ENCODE measurements at regions not wholly inside any gene's neighbourhood (a gene's known extent, or its start where the extent isn't known, plus 50 kb on each side); places are given as distances from the start of the nearest gene placed in this dataset.

DNA sequence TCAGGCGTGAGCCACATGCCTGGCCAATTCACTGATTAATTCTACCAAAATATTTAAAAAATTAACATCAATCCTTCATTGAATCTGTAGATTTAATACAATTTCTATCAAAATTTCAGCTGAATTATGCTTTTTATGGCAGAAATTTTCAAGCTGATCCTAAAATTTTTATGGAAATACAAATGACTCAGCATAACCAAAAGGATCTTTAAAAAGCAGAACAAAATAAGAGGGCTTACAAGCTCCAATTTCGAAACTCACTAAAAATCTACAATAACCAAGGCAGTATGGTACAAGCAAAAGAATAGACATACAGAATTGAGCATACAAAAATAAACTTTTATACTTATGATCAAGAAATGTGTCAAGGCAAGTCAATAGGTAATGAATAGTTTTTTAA lies 180.4 kb upstream of the CTNNB1 start:
- H3K4me1 ChIP-seq (ENCODE audit: control insufficient read depth, insufficient read depth, low read length), result no peaks in the 10 kb centered on the region
- WGBS, 2 experiments (ENCODE audit: insufficient coverage in 1 of 2, insufficient read length in 1 of 2), result 75 to 90% methylated on average over 2 of the region's 2 CpGs
- H3K9me3 Mint-ChIP-seq, result no peaks in the 10 kb centered on the region

DNA sequence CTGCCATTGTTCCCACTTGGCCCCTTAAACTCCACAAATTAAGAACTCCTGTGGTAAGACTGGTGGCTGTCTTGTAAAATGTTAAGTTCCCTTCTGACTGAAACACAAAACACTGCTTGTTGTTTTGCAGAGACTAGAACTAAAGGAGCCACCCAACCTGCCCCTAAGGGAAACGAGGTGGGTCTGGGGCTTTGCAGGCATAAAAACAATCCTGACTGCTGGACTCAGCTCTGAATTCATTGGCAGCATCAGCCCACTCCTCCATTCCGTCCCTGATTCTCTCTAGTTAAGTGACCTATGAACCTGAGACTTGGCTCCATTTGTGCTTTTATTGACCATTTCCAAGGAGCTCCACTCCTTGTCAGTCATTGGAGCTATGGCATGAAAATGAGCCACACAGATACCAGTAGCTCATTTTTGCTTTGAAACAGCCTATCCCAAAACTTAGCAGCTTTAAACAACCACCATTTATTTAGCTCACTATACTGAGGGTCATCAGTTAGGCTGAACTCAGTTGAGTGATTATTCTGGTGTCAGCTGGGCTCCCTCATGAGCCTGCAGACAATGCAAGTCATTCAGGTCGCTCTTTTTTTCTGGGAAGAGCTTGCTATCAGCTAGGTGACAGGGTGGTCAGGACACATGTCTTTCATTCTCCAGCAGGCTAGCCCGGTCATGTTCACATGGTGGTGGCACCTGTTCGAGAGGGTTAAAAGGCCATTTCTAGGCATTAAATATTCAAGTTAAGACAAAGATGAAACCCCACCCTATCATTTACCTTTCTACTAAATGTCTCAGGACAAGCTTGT lies 175.1 kb upstream of the CTNNB1 start:
- Mint-ChIP-seq H3K4me3 (no peak overlapping the region), H3K36me3 (ENCODE audit: low read depth) (no peaks in the 10 kb centered on the region), H3K4me1 (no peaks in the 10 kb centered on the region), H3K27me3 (ENCODE audit: insufficient read depth) (no peaks in the 10 kb centered on the region), H3K27ac (peak overlapping the region; percentile 20), H3K9me3 (no peaks in the 10 kb centered on the region)
- 82 to 90% methylated on average over 4 to 5 of the region's 5 CpGs for WGBS, 2 experiments (ENCODE audit: insufficient coverage in 1 of 2, insufficient read length in 1 of 2)
- Histone ChIP-seq H3K27me3 (ENCODE audit: control insufficient read depth, insufficient read depth, low read length, poor library complexity, severe bottlenecking) (no peaks in the 10 kb centered on the region), H3K4me3 (ENCODE audit: low read length) (no peak overlapping the region), H3K36me3 (ENCODE audit: control insufficient read depth, insufficient read depth, low read length) (no peaks in the 10 kb centered on the region), H3K4me1 (ENCODE audit: control insufficient read depth, insufficient read depth, low read length) (peaks cover 5% of the 10 kb centered on the region), H3K9me3 (ENCODE audit: control insufficient read depth, low read length) (no peaks in the 10 kb centered on the region), H3K27ac (ENCODE audit: low read depth, low read length) (peak overlapping the region; percentile 25), H3K9ac (ENCODE audit: extremely low read depth, low read length, poor library complexity, severe bottlenecking) (no peak overlapping the region)
- DNase-seq, result no peak
- TF ChIP-seq, protein P1, sequence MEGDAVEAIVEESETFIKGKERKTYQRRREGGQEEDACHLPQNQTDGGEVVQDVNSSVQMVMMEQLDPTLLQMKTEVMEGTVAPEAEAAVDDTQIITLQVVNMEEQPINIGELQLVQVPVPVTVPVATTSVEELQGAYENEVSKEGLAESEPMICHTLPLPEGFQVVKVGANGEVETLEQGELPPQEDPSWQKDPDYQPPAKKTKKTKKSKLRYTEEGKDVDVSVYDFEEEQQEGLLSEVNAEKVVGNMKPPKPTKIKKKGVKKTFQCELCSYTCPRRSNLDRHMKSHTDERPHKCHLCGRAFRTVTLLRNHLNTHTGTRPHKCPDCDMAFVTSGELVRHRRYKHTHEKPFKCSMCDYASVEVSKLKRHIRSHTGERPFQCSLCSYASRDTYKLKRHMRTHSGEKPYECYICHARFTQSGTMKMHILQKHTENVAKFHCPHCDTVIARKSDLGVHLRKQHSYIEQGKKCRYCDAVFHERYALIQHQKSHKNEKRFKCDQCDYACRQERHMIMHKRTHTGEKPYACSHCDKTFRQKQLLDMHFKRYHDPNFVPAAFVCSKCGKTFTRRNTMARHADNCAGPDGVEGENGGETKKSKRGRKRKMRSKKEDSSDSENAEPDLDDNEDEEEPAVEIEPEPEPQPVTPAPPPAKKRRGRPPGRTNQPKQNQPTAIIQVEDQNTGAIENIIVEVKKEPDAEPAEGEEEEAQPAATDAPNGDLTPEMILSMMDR (conservative IDR thresholded peaks at IDR 0.05), result no peak

More for the DNA sequence above, 180.4 kb upstream of the CTNNB1 start:
- no peak overlapping the region for H3K27ac Mint-ChIP-seq
- no peaks in the 10 kb centered on the region for H3K36me3 Mint-ChIP-seq (ENCODE audit: low read depth)
- peaks cover 4% of the 10 kb centered on the region for H3K27me3 Mint-ChIP-seq (ENCODE audit: insufficient read depth)
- Histone ChIP-seq H3K9ac (ENCODE audit: extremely low read depth, low read length, poor library complexity, severe bottlenecking) (no peak overlapping the region), H3K4me3 (ENCODE audit: low read length) (no peak overlapping the region), H3K27me3 (ENCODE audit: control insufficient read depth, insufficient read depth, low read length, poor library complexity, severe bottlenecking) (no peaks in the 10 kb centered on the region), H3K36me3 (ENCODE audit: control insufficient read depth, insufficient read depth, low read length) (no peaks in the 10 kb centered on the region), H3K9me3 (ENCODE audit: control insufficient read depth, low read length) (no peaks in the 10 kb centered on the region), H3K27ac (ENCODE audit: low read depth, low read length) (no peak overlapping the region)
- no peaks in the 10 kb centered on the region for H3K4me1 Mint-ChIP-seq
- no peak for DNase-seq
- H3K4me3 Mint-ChIP-seq, result no peak overlapping the region
- TF ChIP-seq, protein P1 (conservative IDR thresholded peaks at IDR 0.05), result no peak

DNA sequence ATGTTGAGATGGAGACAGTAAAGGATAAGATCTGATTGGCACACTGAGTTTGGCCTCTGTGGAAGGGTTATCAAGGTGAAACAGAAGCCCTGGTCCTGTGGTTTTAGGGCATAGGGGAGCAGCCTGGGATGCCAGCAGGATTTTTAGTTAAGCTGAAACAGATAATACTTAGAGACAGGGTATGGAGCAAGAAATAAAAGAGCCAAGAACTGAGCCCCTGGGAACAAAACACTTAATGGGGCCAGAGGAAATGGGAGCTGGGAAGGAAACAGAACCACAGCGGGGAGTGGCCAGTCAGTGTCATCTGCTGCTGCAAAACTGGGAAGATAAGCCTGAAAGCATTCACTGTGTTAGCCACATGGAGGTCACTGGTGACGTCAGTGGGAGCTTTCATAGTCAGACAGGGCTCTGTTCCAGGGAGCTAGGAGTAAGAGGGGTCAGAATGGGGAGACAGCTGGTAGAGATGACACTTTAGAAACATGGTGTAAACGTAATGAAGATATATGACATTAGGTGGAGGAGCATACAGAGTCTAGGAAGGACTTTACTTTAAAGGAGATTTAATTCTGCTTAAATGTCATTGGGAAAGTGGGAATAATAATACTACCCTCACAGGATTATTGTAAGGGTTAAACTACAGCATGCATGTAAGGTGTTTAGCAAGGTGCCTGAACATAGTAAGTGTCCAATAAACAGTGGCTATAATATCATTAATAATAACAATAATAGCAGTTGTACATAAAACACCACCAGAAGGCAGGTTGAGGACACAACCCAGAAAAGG lies 172.7 kb upstream of the CTNNB1 start:
- no peaks in the 10 kb centered on the region for H3K27me3 Mint-ChIP-seq (ENCODE audit: insufficient read depth)
- DNase-seq, result peak; percentile 54

More for the DNA sequence above, 172.7 kb upstream of the CTNNB1 start:
- Histone ChIP-seq H3K27ac (ENCODE audit: low read depth, low read length) (no peak overlapping the region), H3K27me3 (ENCODE audit: control insufficient read depth, insufficient read depth, low read length, poor library complexity, severe bottlenecking) (no peaks in the 10 kb centered on the region), H3K9ac (ENCODE audit: extremely low read depth, low read length, poor library complexity, severe bottlenecking) (no peak overlapping the region), H3K4me3 (ENCODE audit: low read length) (no peak overlapping the region), H3K9me3 (ENCODE audit: control insufficient read depth, low read length) (no peaks in the 10 kb centered on the region), H3K4me1 (ENCODE audit: control insufficient read depth, insufficient read depth, low read length) (peaks cover 5% of the 10 kb centered on the region), H3K36me3 (ENCODE audit: control insufficient read depth, insufficient read depth, low read length) (no peaks in the 10 kb centered on the region)
- Mint-ChIP-seq H3K36me3 (ENCODE audit: low read depth) (no peaks in the 10 kb centered on the region), H3K9me3 (no peaks in the 10 kb centered on the region), H3K27ac (no peak overlapping the region), H3K4me1 (no peaks in the 10 kb centered on the region), H3K4me3 (no peak overlapping the region)
- TF ChIP-seq, protein P1 (conservative IDR thresholded peaks at IDR 0.05), result no peak
- WGBS, 2 experiments (ENCODE audit: insufficient coverage in 1 of 2, insufficient read length in 1 of 2), result 36 to 48% methylated on average over 2 to 3 of the region's 3 CpGs

Data from endodermal cell (in vitro differentiated cells).